K562 (cell line): ENCODE measurements at regions not wholly inside any gene's neighbourhood (a gene's known extent, or its start where the extent isn't known, plus 50 kb on each side); places are given as distances from the start of the nearest gene placed in this dataset.

Experiments used
- ATAC-seq: fragments of 200-7000 bp; cut with Tn5 transposase; 3 replicates; pipeline ENCODE4 v1.9.1; 2020; ENCODE audit warnings: moderate library complexity
- BruUV-seq: library from RNA; stranded (reverse); fragments of 400-500 nt; replicated peaks from 2 replicates; lab custom pipeline; 2021; lab: Mats Ljungman, UMichigan
- CTCF ChIA-PET: fragments of 300-600 bp; formaldehyde crosslinking; extraction: SDS; loops from one replicate; lab custom pipeline; 2021; ENCODE audit warnings: low intra/inter-chr PET ratio; lab: Yijun Ruan, JAX
- POLR2A ChIA-PET: fragments of 300-600, 350-650 bp; sonication (Branson Sonifier 250); formaldehyde crosslinking; extraction: SDS; loops from one replicate; lab custom pipeline; 2021; ENCODE audit warnings: antibody characterized with exemption, inconsistent platforms; lab: Yijun Ruan, JAX
- DNase-seq, 4 experiments: peaks; one replicate each; pipeline versions ENCODE4 v3.0.0 to v3.0.0-alpha.2; 2011 to 2018; ENCODE audit warnings: low spot score in 3 of 4, mixed read lengths in 3 of 4; ENCODE audit errors: extremely low read depth in 1 of 4
- FAIRE-seq: peaks from 2 replicates; lab custom pipeline; 2011; peaks lifted over from hg19 to GRCh38; lab: Jason Lieb, UNC
- H2AFZ ChIP-seq: 2 replicates; pipeline ENCODE4 v1.6.0; 2011; ENCODE audit warnings: low read depth, low read length, control low read depth, inconsistent platforms
- H3K27ac ChIP-seq: fragments of 200-600 bp; 3 replicates; pipeline ENCODE4 v1.8.0; 2011; ENCODE audit warnings: low read depth, mild to moderate bottlenecking, control low read depth, inconsistent platforms, low read length, moderate library complexity, mixed read lengths; ENCODE audit errors: extremely low read depth
- H3K27me3 ChIP-seq, 2 experiments: fragments of 300-600 bp in 1 of 2; 2 replicates in 1 of 2; 3 replicates in 1 of 2; pipeline versions ENCODE4 v1.6.0 to v1.8.0; 2011; ENCODE audit warnings: inconsistent platforms in 2 of 2, low read length in 2 of 2, mild to moderate bottlenecking in 1 of 2, mixed read lengths in 1 of 2, moderate library complexity in 1 of 2; ENCODE audit not compliant: control insufficient read depth in 2 of 2, insufficient read depth in 2 of 2
- H3K36me3 ChIP-seq: fragments of 300-600 bp; 3 replicates; pipeline ENCODE4 v1.8.0; 2011; ENCODE audit warnings: mild to moderate bottlenecking, low read length, inconsistent platforms; ENCODE audit not compliant: control insufficient read depth, insufficient read depth
- H3K4me1 ChIP-seq, 2 experiments: fragments of 200-600 bp in 1 of 2; replicated peaks in 1 of 2; 2 replicates in 1 of 2; 3 replicates in 1 of 2; pipeline versions ENCODE4 v1.5.1 to v1.8.0; 2011; ENCODE audit warnings: inconsistent platforms in 2 of 2, low read length in 2 of 2, mild to moderate bottlenecking in 1 of 2, mixed read lengths in 1 of 2, moderate library complexity in 1 of 2; ENCODE audit not compliant: control insufficient read depth in 2 of 2, insufficient read depth in 2 of 2
- H3K4me2 ChIP-seq: 2 replicates; pipeline ENCODE4 v1.6.1; 2011; ENCODE audit warnings: low read length, control low read depth, inconsistent platforms, mixed read lengths; ENCODE audit not compliant: insufficient read depth
- H3K4me3 ChIP-seq: fragments of 200-600 bp; sonication (generic), shearing (Covaris generic); 2 replicates; pipeline ENCODE4 v1.5.1; 2016; ENCODE audit warnings: control low read depth, inconsistent platforms
- H3K79me2 ChIP-seq: fragments of 200-600 bp; 3 replicates; pipeline ENCODE4 v1.8.0; 2011; ENCODE audit warnings: low read length, inconsistent platforms; ENCODE audit not compliant: control insufficient read depth, insufficient read depth
- H3K9ac ChIP-seq, 2 experiments: 2 replicates each; pipeline versions ENCODE4 v1.6.0 to v1.6.1; 2011; ENCODE audit warnings: low read depth in 2 of 2, low read length in 2 of 2, control low read depth in 1 of 2, inconsistent platforms in 1 of 2, mild to moderate bottlenecking in 1 of 2, mixed read lengths in 1 of 2; ENCODE audit not compliant: insufficient read depth in 1 of 2
- H3K9me1 ChIP-seq: one replicate; pipeline ENCODE4 v1.6.0; 2011; ENCODE audit warnings: inconsistent platforms, mild to moderate bottlenecking, low read length, moderate library complexity; ENCODE audit not compliant: control insufficient read depth, insufficient read depth
- H3K9me3 ChIP-seq: replicated peaks from 2 replicates; pipeline ENCODE4 v1.5.1; 2011; ENCODE audit warnings: low read depth, low read length, inconsistent platforms; ENCODE audit not compliant: control insufficient read depth, insufficient read depth
- H4K20me1 ChIP-seq: replicated peaks from 2 replicates; pipeline ENCODE4 v1.6.1; 2011; ENCODE audit warnings: low read length, inconsistent platforms, mixed read lengths; ENCODE audit not compliant: control insufficient read depth, insufficient read depth
- ARID1B ChIP-seq: fragments of 450-650 bp; IDR thresholded peaks from 2 replicates; pipeline ENCODE4 v1.6.1; 2016; ENCODE audit warnings: antibody characterized with exemption, mild to moderate bottlenecking, inconsistent platforms
- ATF1 ChIP-seq, 2 experiments: fragments of 450-650 bp in 1 of 2; IDR thresholded peaks; 2 replicates each; pipeline ENCODE4 v1.6.1; 2016; ENCODE audit warnings: missing compliant biosample characterization in 1 of 2, missing genetic modification characterization in 1 of 2
- JUNB ChIP-seq: fragments of 450-650 bp; formaldehyde crosslinking; conservative IDR thresholded peaks from 2 replicates; pipeline ENCODE4 v1.4.0; 2020; ENCODE audit warnings: mild to moderate bottlenecking
- SMARCA5 ChIP-seq: fragments of 450-650 bp; IDR thresholded peaks from 2 replicates; pipeline ENCODE4 v1.6.1; 2016
- SRSF1 ChIP-seq: fragments of 200-400 bp; formaldehyde crosslinking; IDR thresholded peaks from 2 replicates; pipeline ENCODE4 v1.6.1; 2017; ENCODE audit warnings: mild to moderate bottlenecking, low read depth, low read length, moderate library complexity
- TAF1 ChIP-seq: IDR thresholded peaks from 2 replicates; pipeline ENCODE4 v1.6.1; 2011; ENCODE audit warnings: mild to moderate bottlenecking, low read length, moderate library complexity; ENCODE audit not compliant: insufficient read depth, control insufficient read depth, severe bottlenecking; ENCODE audit errors: extremely low read depth
- WGBS: fragments of 100-300 bp; shearing (Covaris generic); methylation state at CpG from one replicate; pipeline ENCODE4 v1.1.6; 2016; ENCODE audit warnings: low coverage, mixed read lengths; ENCODE audit not compliant: insufficient coverage; ENCODE audit errors: missing lambda C conversion rate; 5-methylcytosine and 5-hydroxymethylcytosine counted together
- in situ Hi-C: fragments of 300-500 bp; cut with MboI; formaldehyde crosslinking; loops from 4 replicates; pipeline ENCODE4 v1.15.0; 2018; ENCODE audit warnings: inconsistent platforms, mixed read lengths
- intact Hi-C: fragments of 100-400 bp; cut with micrococcal nuclease; formaldehyde crosslinking; loops from 2 replicates; pipeline ENCODE4 v1.14.2; 2022
- TF ChIP-seq, protein P1 (sequence below): sonication (generic); IDR thresholded peaks from 2 replicates; pipeline ENCODE4 v1.6.1; 2016
- TF ChIP-seq, protein P2 (sequence below): fragments of 450-650 bp; IDR thresholded peaks from 2 replicates; pipeline ENCODE4 v1.7.1; 2018; ENCODE audit warnings: mild to moderate bottlenecking, low read depth; ENCODE audit not compliant: partially characterized antibody
- TF ChIP-seq, protein P3 (sequence below): fragments of 450-650 bp; IDR thresholded peaks from 2 replicates; pipeline ENCODE4 v1.6.1; 2017; ENCODE audit warnings: mild to moderate bottlenecking, moderate library complexity
- TF ChIP-seq, protein P4 (sequence below): fragments of 250-450 bp; sonication (Bioruptor Pico); IDR thresholded peaks from 2 replicates; pipeline ENCODE4 v1.4.0; 2020

- TF ChIP-seq TAF1 (no peak), ATF1 (CRISPR knock-in tag; IDR thresholded peaks at IDR 0.05) (no peak), ATF1 (tag; IDR thresholded peaks at IDR 0.05) (no peak), SMARCA5 (no peak)
- TF ChIP-seq, protein P1, sequence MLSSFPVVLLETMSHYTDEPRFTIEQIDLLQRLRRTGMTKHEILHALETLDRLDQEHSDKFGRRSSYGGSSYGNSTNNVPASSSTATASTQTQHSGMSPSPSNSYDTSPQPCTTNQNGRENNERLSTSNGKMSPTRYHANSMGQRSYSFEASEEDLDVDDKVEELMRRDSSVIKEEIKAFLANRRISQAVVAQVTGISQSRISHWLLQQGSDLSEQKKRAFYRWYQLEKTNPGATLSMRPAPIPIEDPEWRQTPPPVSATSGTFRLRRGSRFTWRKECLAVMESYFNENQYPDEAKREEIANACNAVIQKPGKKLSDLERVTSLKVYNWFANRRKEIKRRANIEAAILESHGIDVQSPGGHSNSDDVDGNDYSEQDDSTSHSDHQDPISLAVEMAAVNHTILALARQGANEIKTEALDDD, result no peak
- TF ChIP-seq, protein P2, sequence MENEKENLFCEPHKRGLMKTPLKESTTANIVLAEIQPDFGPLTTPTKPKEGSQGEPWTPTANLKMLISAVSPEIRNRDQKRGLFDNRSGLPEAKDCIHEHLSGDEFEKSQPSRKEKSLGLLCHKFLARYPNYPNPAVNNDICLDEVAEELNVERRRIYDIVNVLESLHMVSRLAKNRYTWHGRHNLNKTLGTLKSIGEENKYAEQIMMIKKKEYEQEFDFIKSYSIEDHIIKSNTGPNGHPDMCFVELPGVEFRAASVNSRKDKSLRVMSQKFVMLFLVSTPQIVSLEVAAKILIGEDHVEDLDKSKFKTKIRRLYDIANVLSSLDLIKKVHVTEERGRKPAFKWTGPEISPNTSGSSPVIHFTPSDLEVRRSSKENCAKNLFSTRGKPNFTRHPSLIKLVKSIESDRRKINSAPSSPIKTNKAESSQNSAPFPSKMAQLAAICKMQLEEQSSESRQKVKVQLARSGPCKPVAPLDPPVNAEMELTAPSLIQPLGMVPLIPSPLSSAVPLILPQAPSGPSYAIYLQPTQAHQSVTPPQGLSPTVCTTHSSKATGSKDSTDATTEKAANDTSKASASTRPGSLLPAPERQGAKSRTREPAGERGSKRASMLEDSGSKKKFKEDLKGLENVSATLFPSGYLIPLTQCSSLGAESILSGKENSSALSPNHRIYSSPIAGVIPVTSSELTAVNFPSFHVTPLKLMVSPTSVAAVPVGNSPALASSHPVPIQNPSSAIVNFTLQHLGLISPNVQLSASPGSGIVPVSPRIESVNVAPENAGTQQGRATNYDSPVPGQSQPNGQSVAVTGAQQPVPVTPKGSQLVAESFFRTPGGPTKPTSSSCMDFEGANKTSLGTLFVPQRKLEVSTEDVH, result no peak
Measured at GRCh38 chr13:21231426-21231940, 55.0 kb downstream of the MRPL57 start (continued).

- H3K4me2 ChIP-seq, result no peak overlapping the region
- no peak overlapping the region for H2AFZ ChIP-seq
- no peaks in the 10 kb centered on the region for H3K36me3 ChIP-seq
- no peak overlapping the region for H3K4me3 ChIP-seq
- H3K4me1 ChIP-seq, result no peaks in the 10 kb centered on the region
- WGBS, result 3% methylated on average over 8 of the region's 8 CpGs
- intact Hi-C loops (no loop called here), in situ Hi-C loops (no loop called here)
- H3K27ac ChIP-seq, result no peak overlapping the region
- FAIRE-seq, result no peak
- ChIA-PET CTCF (no interaction called here), POLR2A (interaction anchor here (1.1 kb wide), 2 partner anchors 14 kb away, joined by 3 to 5 read pairs; no protein-coding TSS in a partner anchor)
- no peaks in the 10 kb centered on the region for H3K9me1 ChIP-seq
- no peaks in the 10 kb centered on the region for H3K79me2 ChIP-seq
- H3K9ac ChIP-seq, result no peak overlapping the region
- peaks cover 0 to 25% of the 10 kb centered on the region in 2 experiments; a peak in 3 of 5 replicates for H3K27me3 ChIP-seq
- H4K20me1 ChIP-seq, result no peaks in the 10 kb centered on the region
- ATAC-seq, result no peak
- DNase-seq, result no peak
- no peaks in the 10 kb centered on the region for H3K9me3 ChIP-seq
- TF ChIP-seq, protein P3, sequence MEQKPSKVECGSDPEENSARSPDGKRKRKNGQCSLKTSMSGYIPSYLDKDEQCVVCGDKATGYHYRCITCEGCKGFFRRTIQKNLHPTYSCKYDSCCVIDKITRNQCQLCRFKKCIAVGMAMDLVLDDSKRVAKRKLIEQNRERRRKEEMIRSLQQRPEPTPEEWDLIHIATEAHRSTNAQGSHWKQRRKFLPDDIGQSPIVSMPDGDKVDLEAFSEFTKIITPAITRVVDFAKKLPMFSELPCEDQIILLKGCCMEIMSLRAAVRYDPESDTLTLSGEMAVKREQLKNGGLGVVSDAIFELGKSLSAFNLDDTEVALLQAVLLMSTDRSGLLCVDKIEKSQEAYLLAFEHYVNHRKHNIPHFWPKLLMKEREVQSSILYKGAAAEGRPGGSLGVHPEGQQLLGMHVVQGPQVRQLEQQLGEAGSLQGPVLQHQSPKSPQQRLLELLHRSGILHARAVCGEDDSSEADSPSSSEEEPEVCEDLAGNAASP, result no peak
- TF ChIP-seq JUNB (CRISPR knock-in tag), result no peak
- TF ChIP-seq, protein P4, sequence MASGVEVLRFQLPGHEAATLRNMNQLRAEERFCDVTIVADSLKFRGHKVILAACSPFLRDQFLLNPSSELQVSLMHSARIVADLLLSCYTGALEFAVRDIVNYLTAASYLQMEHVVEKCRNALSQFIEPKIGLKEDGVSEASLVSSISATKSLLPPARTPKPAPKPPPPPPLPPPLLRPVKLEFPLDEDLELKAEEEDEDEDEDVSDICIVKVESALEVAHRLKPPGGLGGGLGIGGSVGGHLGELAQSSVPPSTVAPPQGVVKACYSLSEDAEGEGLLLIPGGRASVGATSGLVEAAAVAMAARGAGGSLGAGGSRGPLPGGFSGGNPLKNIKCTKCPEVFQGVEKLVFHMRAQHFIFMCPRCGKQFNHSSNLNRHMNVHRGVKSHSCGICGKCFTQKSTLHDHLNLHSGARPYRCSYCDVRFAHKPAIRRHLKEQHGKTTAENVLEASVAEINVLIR, result no peak
- TF ChIP-seq SRSF1, result no peak
- TF ChIP-seq ARID1B, result no peak
- no TSS peak for BruUV-seq
Measured at GRCh38 chr13:21232196-21232595, 55.7 kb downstream of the MRPL57 start.
